Transverse colon (tissue), 4 donors: ENCODE measurements at regions not wholly inside any gene's neighbourhood (a gene's known extent, or its start where the extent isn't known, plus 50 kb on each side); places are given as distances from the start of the nearest gene placed in this dataset.

Source experiments
- EP300 ChIP-seq: sonication (generic); formaldehyde crosslinking; IDR thresholded peaks from one replicate; pipeline ENCODE4 v1.6.1; 2017; ENCODE audit warnings: antibody characterized with exemption, low read depth
- POLR2AphosphoS5 ChIP-seq, 3 donors: sonication (generic); formaldehyde crosslinking; IDR thresholded peaks; one replicate each; pipeline ENCODE4 v1.6.1; 2016; ENCODE audit warnings: antibody characterized with exemption in 3 of 3
- TF ChIP-seq, protein P1 (sequence below), 5 experiments: fragments of 200-600 bp in 3 of 5; fragments of 450-650 bp in 2 of 5; sonication (generic) in 3 of 5; IDR thresholded peaks; 1 replicate in 2 of 5; 2 replicates in 3 of 5; pipeline ENCODE4 v1.5.1; 2016 to 2017; ENCODE audit warnings: antibody characterized with exemption in 5 of 5, inconsistent platforms in 3 of 5, mild to moderate bottlenecking in 2 of 5, moderate library complexity in 1 of 5

DNA sequence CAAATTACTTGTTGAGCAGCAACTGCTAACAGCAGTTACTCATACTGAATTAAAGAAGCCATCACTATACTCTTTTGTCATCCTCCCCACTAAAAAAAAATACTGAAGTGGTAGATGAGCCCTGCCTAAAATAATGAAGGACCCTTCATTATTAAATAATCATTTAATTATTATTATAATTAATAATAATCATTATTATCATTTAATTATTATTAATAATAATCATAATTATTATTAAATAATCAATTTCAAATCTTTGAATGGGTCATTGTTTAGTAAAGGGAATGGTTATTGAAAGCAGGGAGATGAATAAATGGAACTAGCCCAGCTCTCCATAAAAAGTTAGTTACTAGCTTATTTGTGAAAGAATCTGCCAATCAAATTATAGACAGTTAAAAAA is 396.4 kb downstream of the NFIB start:
- TF ChIP-seq POLR2AphosphoS5 (IDR thresholded peaks at IDR 0.05) (no peak), EP300 (no peak)
- TF ChIP-seq, protein P1, sequence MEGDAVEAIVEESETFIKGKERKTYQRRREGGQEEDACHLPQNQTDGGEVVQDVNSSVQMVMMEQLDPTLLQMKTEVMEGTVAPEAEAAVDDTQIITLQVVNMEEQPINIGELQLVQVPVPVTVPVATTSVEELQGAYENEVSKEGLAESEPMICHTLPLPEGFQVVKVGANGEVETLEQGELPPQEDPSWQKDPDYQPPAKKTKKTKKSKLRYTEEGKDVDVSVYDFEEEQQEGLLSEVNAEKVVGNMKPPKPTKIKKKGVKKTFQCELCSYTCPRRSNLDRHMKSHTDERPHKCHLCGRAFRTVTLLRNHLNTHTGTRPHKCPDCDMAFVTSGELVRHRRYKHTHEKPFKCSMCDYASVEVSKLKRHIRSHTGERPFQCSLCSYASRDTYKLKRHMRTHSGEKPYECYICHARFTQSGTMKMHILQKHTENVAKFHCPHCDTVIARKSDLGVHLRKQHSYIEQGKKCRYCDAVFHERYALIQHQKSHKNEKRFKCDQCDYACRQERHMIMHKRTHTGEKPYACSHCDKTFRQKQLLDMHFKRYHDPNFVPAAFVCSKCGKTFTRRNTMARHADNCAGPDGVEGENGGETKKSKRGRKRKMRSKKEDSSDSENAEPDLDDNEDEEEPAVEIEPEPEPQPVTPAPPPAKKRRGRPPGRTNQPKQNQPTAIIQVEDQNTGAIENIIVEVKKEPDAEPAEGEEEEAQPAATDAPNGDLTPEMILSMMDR (IDR thresholded peaks at IDR 0.05): no peak
